A673 (cell line): ENCODE measurements at regions not wholly inside any gene's neighbourhood (a gene's known extent, or its start where the extent isn't known, plus 50 kb on each side); places are given as distances from the start of the nearest gene placed in this dataset.

Experiments
- BruUV-seq: library from RNA; stranded (reverse); fragments of 400-500 nt; replicated peaks from 2 replicates; lab custom pipeline; 2021; lab: Mats Ljungman, UMichigan
- CTCF ChIA-PET: fragments of 300-600 bp; sonication (Branson Sonifier 250); formaldehyde crosslinking; loops from one replicate; lab custom pipeline; 2022; ENCODE audit warnings: antibody characterized with exemption; lab: Charles Lee
- POLR2A ChIA-PET: fragments of 300-600 bp; sonication (Branson Sonifier 250); formaldehyde crosslinking; loops from one replicate; lab custom pipeline; 2022; ENCODE audit warnings: antibody characterized with exemption; ENCODE audit not compliant: low non-redundant PET; lab: Charles Lee
- DNase-seq: peaks from one replicate; pipeline ENCODE4 v3.0.0-alpha.2; 2015; ENCODE audit warnings: low spot score
- H3K27ac ChIP-seq: fragments of 200-600 bp; sonication (generic); 2 replicates; pipeline ENCODE4 v1.5.1; 2016; ENCODE audit warnings: mixed run types, low read depth, mild to moderate bottlenecking, mixed read lengths, antibody characterized with exemption, low read length; ENCODE audit not compliant: poor library complexity, severe bottlenecking
- H3K27me3 ChIP-seq: fragments of 200-600 bp; sonication (generic); replicated peaks from 2 replicates; pipeline ENCODE4 v1.6.1; 2017; ENCODE audit warnings: mixed run types, low read depth, mild to moderate bottlenecking, mixed read lengths, antibody characterized with exemption, low read length; ENCODE audit not compliant: insufficient read depth, poor library complexity
- H3K36me3 ChIP-seq: fragments of 200-600 bp; sonication (generic); 2 replicates; pipeline ENCODE4 v1.6.1; 2016; ENCODE audit warnings: mixed run types, mild to moderate bottlenecking, mixed read lengths, antibody characterized with exemption, low read length; ENCODE audit not compliant: insufficient read depth, poor library complexity, severe bottlenecking
- H3K4me1 ChIP-seq: fragments of 200-600 bp; sonication (generic); 2 replicates; pipeline ENCODE4 v1.6.1; 2017; ENCODE audit warnings: mixed run types, mild to moderate bottlenecking, mixed read lengths, antibody characterized with exemption, low read length; ENCODE audit not compliant: insufficient read depth, poor library complexity, severe bottlenecking
- H3K4me3 ChIP-seq: fragments of 200-600 bp; sonication (generic); 2 replicates; pipeline ENCODE4 v1.5.1; 2016; ENCODE audit warnings: low read depth, mixed run types, mild to moderate bottlenecking, mixed read lengths, low read length; ENCODE audit not compliant: poor library complexity, severe bottlenecking
- H3K9me3 ChIP-seq: fragments of 200-600 bp; sonication (generic); 2 replicates; pipeline ENCODE4 v1.6.1; 2016; ENCODE audit warnings: mixed run types, low read depth, mild to moderate bottlenecking, mixed read lengths, antibody characterized with exemption, low read length; ENCODE audit not compliant: poor library complexity, severe bottlenecking
- CTCF ChIP-seq: fragments of 300-800, 200-600 bp; sonication (generic); conservative IDR thresholded peaks from 2 replicates; pipeline ENCODE4 v1.5.1; 2017; ENCODE audit warnings: low read depth, mild to moderate bottlenecking, antibody characterized with exemption, low read length, moderate library complexity, mixed read lengths
- EZH2 ChIP-seq: fragments of 200-600 bp; sonication (generic); IDR thresholded peaks from 2 replicates; pipeline ENCODE4 v1.6.1; 2017; ENCODE audit warnings: borderline replicate concordance, low read depth, mild to moderate bottlenecking, mixed read lengths, antibody characterized with exemption, low read length; ENCODE audit not compliant: poor library complexity, severe bottlenecking
- intact Hi-C: fragments of 100-400 bp; cut with micrococcal nuclease; formaldehyde crosslinking; loops from one replicate; pipeline ENCODE4 v1.10.0; 2022; ENCODE audit not compliant: unreplicated experiment

DNA sequence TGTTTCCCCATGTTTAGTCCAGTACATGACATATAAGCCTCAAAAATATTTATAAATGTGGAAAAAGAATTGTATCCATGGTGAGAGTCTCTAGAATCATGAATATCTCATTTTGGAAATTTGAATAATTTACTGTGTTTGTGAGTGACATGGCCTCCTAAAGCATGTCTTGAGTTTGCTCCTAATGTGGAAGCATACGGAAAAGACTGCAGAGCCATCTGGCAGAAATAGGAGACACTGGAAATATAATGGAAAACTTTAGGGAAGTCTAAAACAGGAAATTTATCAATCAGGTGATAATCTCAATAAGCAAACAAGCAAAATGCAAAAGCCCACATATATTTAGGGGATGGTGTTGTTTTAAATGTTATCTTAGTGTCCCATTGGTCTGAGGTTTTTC lies 465.0 kb downstream of the TDRD3 start:
- BruUV-seq: no TSS peak
- H3K4me1 ChIP-seq: no peaks in the 10 kb centered on the region
- no peak overlapping the region for H3K27ac ChIP-seq
- H3K9me3 ChIP-seq: no peaks in the 10 kb centered on the region
- intact Hi-C loops: no loop called here
- ChIA-PET CTCF (no interaction called here), POLR2A (no interaction called here)
- H3K36me3 ChIP-seq: no peaks in the 10 kb centered on the region
- DNase-seq: no peak
- TF ChIP-seq EZH2 (no peak), CTCF (no peak)
- H3K27me3 ChIP-seq: no peaks in the 10 kb centered on the region
- no peak overlapping the region for H3K4me3 ChIP-seq

GRCh38 chr13:60857698-60858097 lies 460.7 kb downstream of the TDRD3 start:
- intact Hi-C loops: no loop called here
- Histone ChIP-seq H3K9me3 (no peaks in the 10 kb centered on the region), H3K27ac (no peak overlapping the region), H3K4me3 (no peak overlapping the region), H3K4me1 (no peaks in the 10 kb centered on the region), H3K36me3 (no peaks in the 10 kb centered on the region), H3K27me3 (no peaks in the 10 kb centered on the region)
- CTCF ChIA-PET: no interaction called here
- no TSS peak for BruUV-seq
- DNase-seq: no peak
- no peak for TF ChIP-seq CTCF
- TF ChIP-seq EZH2: no peak
- POLR2A ChIA-PET: no interaction called here

DNA sequence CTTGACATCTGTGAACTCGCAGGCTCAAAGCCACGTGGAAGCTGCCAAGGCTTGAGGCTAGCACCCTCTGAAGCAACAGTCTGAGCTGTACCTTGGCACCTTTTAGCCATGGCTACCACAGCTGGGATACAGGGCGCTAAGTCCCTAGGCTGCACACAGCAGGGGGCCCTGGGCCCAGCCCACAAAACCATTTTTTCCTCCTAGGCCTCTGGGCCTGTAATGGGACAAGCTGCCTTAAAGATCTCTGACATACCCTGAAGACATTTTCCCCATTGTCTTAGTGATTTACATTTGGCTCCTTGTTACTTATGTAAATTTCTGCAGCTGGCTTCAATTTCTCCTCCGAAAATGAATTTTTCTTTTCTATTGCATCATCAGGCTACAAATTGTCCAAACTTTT lies 455.9 kb downstream of the TDRD3 start:
- Histone ChIP-seq H3K9me3 (no peaks in the 10 kb centered on the region), H3K27ac (no peak overlapping the region), H3K36me3 (no peaks in the 10 kb centered on the region), H3K4me1 (no peaks in the 10 kb centered on the region), H3K27me3 (no peaks in the 10 kb centered on the region), H3K4me3 (no peak overlapping the region)
- POLR2A ChIA-PET: no interaction called here
- intact Hi-C loops: no loop called here
- no TSS peak for BruUV-seq
- no peak for DNase-seq
- CTCF ChIA-PET: no interaction called here
- no peak for TF ChIP-seq CTCF
- no peak for TF ChIP-seq EZH2

- no peak for DNase-seq
- ChIA-PET POLR2A (no interaction called here), CTCF (no interaction called here)
- H3K9me3 ChIP-seq: no peaks in the 10 kb centered on the region
- no peak overlapping the region for H3K27ac ChIP-seq
- TF ChIP-seq EZH2: no peak
- TF ChIP-seq CTCF: no peak
- no TSS peak for BruUV-seq
- intact Hi-C loops: no loop called here
- no peaks in the 10 kb centered on the region for H3K27me3 ChIP-seq
- no peaks in the 10 kb centered on the region for H3K4me1 ChIP-seq
- H3K4me3 ChIP-seq: no peak overlapping the region
- no peaks in the 10 kb centered on the region for H3K36me3 ChIP-seq
Measured at GRCh38 chr13:60851378-60851777, 454.4 kb downstream of the TDRD3 start.
